KMS-11 (cell line): ENCODE measurements at regions not wholly inside any gene's neighbourhood (a gene's known extent, or its start where the extent isn't known, plus 50 kb on each side); places are given as distances from the start of the nearest gene placed in this dataset.

Experiments
- H2AFZ ChIP-seq: fragments of 200-600 bp; sonication (generic); 2 replicates; pipeline ENCODE4 v1.6.1; 2016; ENCODE audit warnings: antibody characterized with exemption, mixed run types, low read depth
- H3K27ac ChIP-seq: fragments of 200-600 bp; sonication (generic); 2 replicates; pipeline ENCODE4 v1.6.1; 2016; ENCODE audit warnings: mild to moderate bottlenecking, mixed run types
- H3K27me3 ChIP-seq: fragments of 200-600 bp; sonication (generic); 2 replicates; pipeline ENCODE4 v1.6.1; 2017; ENCODE audit warnings: mild to moderate bottlenecking, low read depth, mixed run types, moderate library complexity; ENCODE audit not compliant: insufficient read depth
- H3K36me3 ChIP-seq: fragments of 200-600 bp; sonication (generic); 2 replicates; pipeline ENCODE4 v1.6.1; 2017; ENCODE audit warnings: mild to moderate bottlenecking, mixed run types; ENCODE audit not compliant: insufficient read depth
- H3K4me1 ChIP-seq: fragments of 200-600 bp; sonication (generic); 2 replicates; pipeline ENCODE4 v1.6.1; 2016; ENCODE audit warnings: mild to moderate bottlenecking, low read depth, mixed run types; ENCODE audit not compliant: poor library complexity, severe bottlenecking
- H3K4me2 ChIP-seq: fragments of 200-600 bp; sonication (generic); 2 replicates; pipeline ENCODE4 v1.7.0; 2016; ENCODE audit warnings: mild to moderate bottlenecking, mixed run types
- H3K4me3 ChIP-seq: fragments of 200-600 bp; sonication (generic); IDR thresholded peaks from 2 replicates; pipeline ENCODE4 v1.6.1; 2017; ENCODE audit warnings: low read depth, low read length, mixed read lengths; ENCODE audit not compliant: insufficient read depth
- H3K79me2 ChIP-seq: fragments of 200-600 bp; sonication (generic); 2 replicates; pipeline ENCODE4 v1.6.1; 2016; ENCODE audit warnings: low read depth, mixed run types; ENCODE audit not compliant: insufficient read depth
- H3K9ac ChIP-seq: fragments of 200-600 bp; sonication (generic); 2 replicates; pipeline ENCODE4 v1.6.1; 2016; ENCODE audit warnings: mild to moderate bottlenecking, mixed run types
- H4K20me1 ChIP-seq: fragments of 200-600 bp; sonication (generic); 2 replicates; pipeline ENCODE4 v1.6.1; 2016; ENCODE audit warnings: mild to moderate bottlenecking, mixed run types; ENCODE audit not compliant: insufficient read depth
- TF ChIP-seq, protein P1 (sequence below): fragments of 200-600 bp; sonication (generic); conservative IDR thresholded peaks from 2 replicates; pipeline ENCODE4 v1.6.1; 2017; ENCODE audit warnings: low read depth, mild to moderate bottlenecking, antibody characterized with exemption, low read length, moderate library complexity, mixed read lengths

DNA sequence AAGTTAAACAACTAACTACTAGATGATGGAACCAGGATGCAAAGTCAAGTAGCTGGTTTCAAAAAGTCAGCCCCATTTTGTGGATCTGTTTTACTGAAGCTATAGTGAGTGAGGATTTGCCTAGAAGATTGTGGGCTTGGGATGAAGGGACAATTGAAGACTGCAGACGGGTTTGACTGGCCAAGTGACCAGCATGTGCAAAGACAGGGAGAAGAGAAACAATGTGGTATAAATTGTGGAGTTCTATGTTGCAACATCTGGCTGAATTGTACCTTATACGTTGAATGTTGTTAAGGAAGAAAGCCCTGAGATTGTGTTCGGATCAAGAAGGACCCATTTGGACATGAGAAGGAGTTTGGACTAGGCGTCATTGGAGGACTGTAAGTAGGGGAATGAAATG, 101.8 kb downstream of the MAT2B start:
- no peak overlapping the region for H3K9ac ChIP-seq
- TF ChIP-seq, protein P1, sequence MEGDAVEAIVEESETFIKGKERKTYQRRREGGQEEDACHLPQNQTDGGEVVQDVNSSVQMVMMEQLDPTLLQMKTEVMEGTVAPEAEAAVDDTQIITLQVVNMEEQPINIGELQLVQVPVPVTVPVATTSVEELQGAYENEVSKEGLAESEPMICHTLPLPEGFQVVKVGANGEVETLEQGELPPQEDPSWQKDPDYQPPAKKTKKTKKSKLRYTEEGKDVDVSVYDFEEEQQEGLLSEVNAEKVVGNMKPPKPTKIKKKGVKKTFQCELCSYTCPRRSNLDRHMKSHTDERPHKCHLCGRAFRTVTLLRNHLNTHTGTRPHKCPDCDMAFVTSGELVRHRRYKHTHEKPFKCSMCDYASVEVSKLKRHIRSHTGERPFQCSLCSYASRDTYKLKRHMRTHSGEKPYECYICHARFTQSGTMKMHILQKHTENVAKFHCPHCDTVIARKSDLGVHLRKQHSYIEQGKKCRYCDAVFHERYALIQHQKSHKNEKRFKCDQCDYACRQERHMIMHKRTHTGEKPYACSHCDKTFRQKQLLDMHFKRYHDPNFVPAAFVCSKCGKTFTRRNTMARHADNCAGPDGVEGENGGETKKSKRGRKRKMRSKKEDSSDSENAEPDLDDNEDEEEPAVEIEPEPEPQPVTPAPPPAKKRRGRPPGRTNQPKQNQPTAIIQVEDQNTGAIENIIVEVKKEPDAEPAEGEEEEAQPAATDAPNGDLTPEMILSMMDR, result no peak

DNA sequence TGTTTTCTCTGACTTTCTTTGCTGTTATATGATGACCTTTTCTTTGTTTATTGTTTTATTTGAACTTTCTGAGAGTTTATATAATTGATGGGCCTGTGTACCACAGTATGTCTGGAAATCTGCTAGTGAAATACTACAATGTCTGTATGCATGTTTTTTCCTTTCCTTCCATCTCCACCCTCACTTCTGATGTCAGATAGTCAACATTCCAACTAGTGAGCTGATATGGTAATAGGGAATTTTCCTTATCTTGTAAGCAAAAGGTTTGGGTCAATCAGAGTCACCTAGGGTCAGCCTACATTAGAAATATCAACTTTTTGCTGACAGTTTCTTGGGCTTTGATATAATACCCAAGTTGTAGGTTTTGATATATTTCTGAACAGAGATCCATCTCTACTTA, 103.2 kb downstream of the MAT2B start:
- no peaks in the 10 kb centered on the region for H3K79me2 ChIP-seq

More for the DNA sequence above, 101.8 kb downstream of the MAT2B start:
- H3K4me1 ChIP-seq, result no peaks in the 10 kb centered on the region
- H2AFZ ChIP-seq, result no peak overlapping the region
- no peaks in the 10 kb centered on the region for H3K79me2 ChIP-seq
- no peak overlapping the region for H3K4me2 ChIP-seq
- H3K27ac ChIP-seq, result no peak overlapping the region
- no peaks in the 10 kb centered on the region for H3K27me3 ChIP-seq
- no peak overlapping the region for H3K4me3 ChIP-seq
- no peaks in the 10 kb centered on the region for H4K20me1 ChIP-seq
- H3K36me3 ChIP-seq, result no peaks in the 10 kb centered on the region

DNA sequence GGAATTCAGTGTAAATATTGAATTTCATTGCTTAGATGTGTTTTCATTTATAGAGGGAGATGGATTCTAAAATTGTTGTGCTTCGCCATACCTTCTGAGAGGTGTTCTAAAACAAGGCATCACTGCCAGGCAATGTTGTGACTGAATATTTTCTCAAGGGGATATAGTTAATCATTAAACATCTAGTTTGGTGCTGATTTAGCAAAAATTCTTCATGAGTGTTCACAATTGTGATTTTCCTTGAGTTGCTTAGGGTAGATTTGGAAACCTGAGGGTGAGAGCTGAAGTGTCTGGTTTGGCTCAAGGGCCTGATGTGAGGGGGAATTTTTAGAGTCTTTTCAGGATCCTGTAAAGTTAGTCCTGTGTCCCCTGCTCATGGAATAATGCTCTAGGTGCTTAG, 104.5 kb downstream of the MAT2B start:
- H2AFZ ChIP-seq, result no peak overlapping the region
- H3K27ac ChIP-seq, result no peak overlapping the region
- H3K4me1 ChIP-seq, result no peaks in the 10 kb centered on the region
- no peaks in the 10 kb centered on the region for H3K79me2 ChIP-seq
- no peak overlapping the region for H3K4me2 ChIP-seq
- no peaks in the 10 kb centered on the region for H3K27me3 ChIP-seq
- no peaks in the 10 kb centered on the region for H4K20me1 ChIP-seq
- no peak overlapping the region for H3K9ac ChIP-seq
- no peaks in the 10 kb centered on the region for H3K36me3 ChIP-seq
- TF ChIP-seq, protein P1, result no peak
- H3K4me3 ChIP-seq, result no peak overlapping the region

More for the DNA sequence above, 103.2 kb downstream of the MAT2B start:
- Histone ChIP-seq H3K36me3 (no peaks in the 10 kb centered on the region), H3K4me3 (no peak overlapping the region), H3K4me1 (no peaks in the 10 kb centered on the region), H4K20me1 (no peaks in the 10 kb centered on the region), H3K27me3 (no peaks in the 10 kb centered on the region), H3K4me2 (no peak overlapping the region), H3K27ac (no peak overlapping the region), H3K9ac (no peak overlapping the region), H2AFZ (no peak overlapping the region)
- TF ChIP-seq, protein P1, result no peak

DNA sequence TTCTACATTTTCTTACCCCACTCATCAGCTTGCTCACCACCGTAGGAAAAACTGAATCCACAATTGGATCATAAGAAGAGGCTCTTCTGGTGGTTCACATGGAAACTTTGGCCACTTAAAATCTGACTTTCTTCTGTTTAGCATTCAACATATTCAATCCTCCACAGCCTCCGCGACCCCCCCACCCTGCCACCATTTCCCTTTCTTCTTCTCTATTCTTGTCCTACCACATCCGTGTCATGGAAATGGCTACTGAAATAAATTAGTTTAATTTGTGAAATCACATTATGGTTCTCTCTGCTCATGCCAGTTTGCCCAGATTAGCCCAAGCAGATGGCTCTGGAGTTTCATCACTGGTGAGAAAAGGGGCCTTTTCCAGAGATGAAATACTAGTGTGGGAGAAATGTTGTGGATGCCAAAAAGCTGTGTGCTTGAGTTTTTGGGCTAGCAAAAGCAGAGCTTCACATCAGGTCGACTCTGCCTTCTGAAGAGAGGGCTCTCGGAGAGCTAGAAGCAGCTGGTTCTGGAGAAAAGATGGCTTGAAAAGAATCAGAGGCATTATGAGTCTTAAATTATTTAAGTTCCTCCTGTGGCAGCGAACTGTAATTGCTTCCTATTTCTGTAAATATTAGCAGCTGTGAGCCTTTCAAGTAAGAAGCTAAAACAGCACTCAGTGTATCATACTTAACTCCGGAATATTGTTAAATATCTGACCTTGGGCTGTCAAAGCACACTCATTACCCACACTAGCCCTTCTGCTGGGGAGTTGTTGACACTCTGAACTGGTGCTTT, 107.1 kb downstream of the MAT2B start:
- no peaks in the 10 kb centered on the region for H3K36me3 ChIP-seq
- TF ChIP-seq, protein P1, result no peak
- H3K9ac ChIP-seq, result no peak overlapping the region
- no peaks in the 10 kb centered on the region for H3K79me2 ChIP-seq
- no peaks in the 10 kb centered on the region for H4K20me1 ChIP-seq
- no peak overlapping the region for H3K4me3 ChIP-seq
- H3K27me3 ChIP-seq, result no peaks in the 10 kb centered on the region
- no peaks in the 10 kb centered on the region for H3K4me1 ChIP-seq
- H3K4me2 ChIP-seq, result no peak overlapping the region
- no peak overlapping the region for H2AFZ ChIP-seq
- H3K27ac ChIP-seq, result no peak overlapping the region
